ENCODE measurements at regions not wholly inside any gene's neighbourhood (a gene's known extent, or its start where the extent isn't known, plus 50 kb on each side); places are given as distances from the start of the nearest gene placed in this dataset.

GRCh38 chr6:137353842-137354397 is 134.7 kb upstream of the IFNGR1 start:
- no peak for DNase-seq (ENCODE audit: low spot score)

- no peak for DNase-seq (ENCODE audit: low spot score)
Measured at GRCh38 chr6:137353346-137353745, 134.2 kb upstream of the IFNGR1 start.

- DNase-seq (ENCODE audit: low spot score) = no peak
Measured at GRCh38 chr6:137352859-137353258, 133.7 kb upstream of the IFNGR1 start.

GRCh38 chr6:137351890-137352289 is 132.7 kb upstream of the IFNGR1 start:
- DNase-seq (ENCODE audit: low spot score) = no peak

- DNase-seq (ENCODE audit: low spot score) = no peak
Measured at GRCh38 chr6:137350857-137351256, 131.7 kb upstream of the IFNGR1 start.

GRCh38 chr6:137349856-137350830 is 131.0 kb upstream of the IFNGR1 start:
- no peak for DNase-seq (ENCODE audit: low spot score)

- no peak for DNase-seq (ENCODE audit: low spot score)
Measured at GRCh38 chr6:137348777-137349176, 129.6 kb upstream of the IFNGR1 start.

- no peak for DNase-seq (ENCODE audit: low spot score)
Measured at GRCh38 chr6:137343241-137343640, 124.1 kb upstream of the IFNGR1 start.

GRCh38 chr6:137342607-137343190 is 123.5 kb upstream of the IFNGR1 start:
- no peak for DNase-seq (ENCODE audit: low spot score)

- peak; percentile 83 for DNase-seq (ENCODE audit: low spot score)
Measured at GRCh38 chr6:137341681-137342195, 122.6 kb upstream of the IFNGR1 start.

- DNase-seq (ENCODE audit: low spot score) = peak; percentile 31
Measured at GRCh38 chr6:137339929-137340559, 120.9 kb upstream of the IFNGR1 start.

GRCh38 chr6:137334884-137335283 is 115.7 kb upstream of the IFNGR1 start:
- no peak for DNase-seq (ENCODE audit: low spot score)

GRCh38 chr6:137334094-137334493 is 114.9 kb upstream of the IFNGR1 start:
- no peak for DNase-seq (ENCODE audit: low spot score)

- no peak for DNase-seq (ENCODE audit: low spot score)
Measured at GRCh38 chr6:137332637-137333280, 113.6 kb upstream of the IFNGR1 start.

- no peak for DNase-seq (ENCODE audit: low spot score)
Measured at GRCh38 chr6:137323860-137324259, 104.7 kb upstream of the IFNGR1 start.

GRCh38 chr6:137320271-137320670 is 101.1 kb upstream of the IFNGR1 start:
- DNase-seq (ENCODE audit: low spot score) = no peak

GRCh38 chr6:137316626-137317025 is 97.4 kb upstream of the IFNGR1 start:
- peak; percentile 22 for DNase-seq (ENCODE audit: low spot score)

- DNase-seq (ENCODE audit: low spot score) = peak; percentile 7
Measured at GRCh38 chr6:137315081-137315480, 95.9 kb upstream of the IFNGR1 start.

GRCh38 chr6:137313928-137314855 is 95.0 kb upstream of the IFNGR1 start:
- peak; percentile 58 for DNase-seq (ENCODE audit: low spot score)

GRCh38 chr6:137313211-137313610 is 94.0 kb upstream of the IFNGR1 start:
- DNase-seq (ENCODE audit: low spot score) = no peak

- DNase-seq (ENCODE audit: low spot score) = no peak
Measured at GRCh38 chr6:137311940-137312339, 92.8 kb upstream of the IFNGR1 start.
